ENCODE measurements at regions not wholly inside any gene's neighbourhood (a gene's known extent, or its start where the extent isn't known, plus 50 kb on each side); places are given as distances from the start of the nearest gene placed in this dataset.
"Not testable (repeated sequence)": the region's sequence is repeated elsewhere in the genome, so short reads cannot be mapped to it uniquely, and the experiment has no call there.

DNA sequence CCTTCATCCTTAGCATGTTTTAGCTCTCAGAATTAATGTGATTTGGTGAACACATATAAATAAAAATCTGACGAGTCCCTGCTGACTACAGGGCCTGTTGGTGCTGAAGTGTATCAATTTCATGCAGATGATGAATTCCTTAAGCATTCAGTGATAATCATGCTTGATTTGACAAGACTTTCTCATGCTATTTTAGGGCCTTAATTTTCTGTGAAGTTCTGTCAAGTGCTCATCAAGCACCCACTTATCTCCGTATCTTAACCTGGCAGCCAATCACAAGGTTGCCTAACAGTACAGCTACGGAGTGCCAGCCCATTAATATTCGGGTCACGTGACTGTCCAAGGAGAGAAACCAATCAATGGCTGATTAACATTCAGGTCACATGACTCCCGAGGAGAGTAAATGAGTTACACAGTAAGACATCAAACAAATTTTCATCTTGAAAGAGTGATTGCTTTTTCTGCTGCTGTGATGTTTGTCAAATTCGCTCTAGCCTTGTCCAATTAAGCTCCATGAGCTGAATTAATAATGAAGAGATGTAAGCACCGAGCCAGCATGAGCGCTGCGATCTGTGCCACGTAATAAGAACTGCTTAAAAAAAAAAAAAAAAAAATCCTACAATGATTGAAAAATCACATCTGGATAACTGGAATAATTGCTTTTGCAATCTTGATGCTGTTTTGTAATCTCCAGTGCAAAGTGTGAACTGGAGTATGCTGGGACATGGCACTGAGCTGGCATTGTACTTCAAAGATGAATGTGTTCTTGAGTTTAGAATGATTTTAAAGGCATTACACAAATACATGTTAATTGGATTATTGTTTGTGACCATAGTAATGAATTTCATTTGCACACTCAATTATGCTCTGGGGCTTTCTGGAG is 104.3 kb upstream of the SPATA31D4 start:
- Mint-ChIP-seq H3K27ac (no peak overlapping the region), H3K4me1 (no peaks in the 10 kb centered on the region), H3K9me3 (peaks cover 3% of the 10 kb centered on the region), H3K4me3 (no peak overlapping the region), H3K36me3 (no peaks in the 10 kb centered on the region)
- no peak for ATAC-seq
- no peak for DNase-seq (ENCODE audit: low spot score in 2 of 2)

GRCh38 chr9:81824802-81825730 is 103.2 kb upstream of the SPATA31D4 start:
- peaks cover 3% of the 10 kb centered on the region for H3K9me3 Mint-ChIP-seq
- no peak overlapping the region for H3K4me3 Mint-ChIP-seq
- ATAC-seq (no peak), DNase-seq (ENCODE audit: low spot score in 2 of 2) (no peak)
- no peaks in the 10 kb centered on the region for H3K36me3 Mint-ChIP-seq
- no peak overlapping the region for H3K27ac Mint-ChIP-seq
- no peaks in the 10 kb centered on the region for H3K4me1 Mint-ChIP-seq

DNA sequence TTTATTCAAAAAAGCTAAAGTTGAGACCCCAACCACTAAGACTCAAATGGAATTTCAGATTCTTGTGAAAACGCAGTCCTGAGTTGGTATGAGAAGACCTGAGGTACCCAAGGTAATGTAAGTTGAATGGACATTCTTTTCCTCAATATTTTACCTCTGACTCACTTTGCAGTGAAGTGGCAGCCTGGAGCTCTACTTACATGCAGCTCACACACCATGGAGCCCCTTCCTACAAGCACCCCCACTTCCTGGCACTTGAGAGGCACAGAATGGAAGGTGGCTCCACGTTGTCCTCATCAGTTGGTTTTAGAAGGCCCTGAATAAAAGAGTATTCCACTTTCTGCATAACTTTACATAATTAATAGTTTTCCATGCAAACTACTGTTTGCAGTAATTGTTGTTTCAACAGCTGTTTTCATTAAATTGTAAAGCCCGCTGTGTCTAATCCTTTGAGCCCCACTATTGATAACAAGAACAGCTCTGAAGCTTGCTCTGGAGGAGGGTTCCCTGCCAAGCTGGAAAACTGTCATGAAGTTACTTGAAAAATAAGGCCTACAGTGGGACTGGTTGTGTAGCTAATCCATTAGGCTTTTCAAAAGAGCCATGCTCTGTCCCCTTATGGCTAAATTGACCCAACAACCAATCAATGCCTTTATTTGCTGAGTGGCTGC is 102.2 kb upstream of the SPATA31D4 start:
- no peak for ATAC-seq
- Mint-ChIP-seq H3K4me3 (no peak overlapping the region), H3K4me1 (no peaks in the 10 kb centered on the region), H3K36me3 (no peaks in the 10 kb centered on the region), H3K9me3 (peaks cover 3% of the 10 kb centered on the region), H3K27ac (no peak overlapping the region)
- DNase-seq (ENCODE audit: low spot score in 2 of 2) = no peak

- Mint-ChIP-seq H3K4me3 (no peak overlapping the region), H3K9me3 (peaks cover 3% of the 10 kb centered on the region), H3K4me1 (no peaks in the 10 kb centered on the region), H3K36me3 (no peaks in the 10 kb centered on the region), H3K27ac (no peak overlapping the region)
- ATAC-seq (no peak), DNase-seq (ENCODE audit: low spot score in 2 of 2) (no peak)
Measured at GRCh38 chr9:81826517-81826906, 101.7 kb upstream of the SPATA31D4 start.

DNA sequence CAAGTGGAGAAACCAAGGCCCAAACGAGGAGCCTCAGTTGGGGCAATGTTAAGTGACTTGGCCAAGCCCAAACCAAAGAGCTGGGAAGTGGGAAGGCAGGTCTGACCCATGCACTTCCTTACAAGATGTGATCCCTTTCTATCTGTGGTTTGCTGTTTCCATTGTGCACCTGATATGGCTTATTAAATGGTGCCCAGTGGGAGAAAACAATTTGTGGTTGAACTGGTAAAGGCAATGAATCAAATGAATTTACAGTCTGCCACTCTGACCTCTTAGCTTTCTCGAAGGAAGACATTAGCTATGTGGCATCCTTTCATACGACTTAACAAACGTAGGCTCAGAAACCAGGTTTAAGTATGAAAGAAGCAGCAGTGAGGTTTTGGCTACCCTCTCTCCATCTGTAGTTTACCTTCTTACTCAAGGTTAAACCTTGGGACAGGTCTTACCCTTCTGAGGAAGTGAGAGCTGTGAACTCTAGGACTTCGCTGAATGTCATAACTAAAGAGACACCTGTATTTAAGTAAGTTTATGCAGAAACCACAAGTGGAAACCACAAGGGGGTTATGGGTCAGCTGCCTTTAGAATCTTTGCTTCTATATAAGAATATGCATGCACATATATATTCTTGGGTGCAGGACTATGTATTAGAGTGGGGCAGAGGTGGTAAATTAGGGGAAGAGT is 100.5 kb upstream of the SPATA31D4 start:
- Mint-ChIP-seq H3K4me3 (no peak overlapping the region), H3K4me1 (no peaks in the 10 kb centered on the region), H3K9me3 (peaks cover 3% of the 10 kb centered on the region), H3K27ac (no peak overlapping the region), H3K36me3 (no peaks in the 10 kb centered on the region)
- ATAC-seq (peak; percentile 21), DNase-seq (ENCODE audit: low spot score in 2 of 2) (no peak)

GRCh38 chr9:81829195-81829882 is 98.9 kb upstream of the SPATA31D4 start:
- no peak for ATAC-seq
- Mint-ChIP-seq H3K9me3 (peaks cover 3% of the 10 kb centered on the region), H3K4me1 (no peaks in the 10 kb centered on the region), H3K36me3 (no peaks in the 10 kb centered on the region), H3K4me3 (no peak overlapping the region), H3K27ac (no peak overlapping the region)
- no peak for DNase-seq (ENCODE audit: low spot score in 2 of 2)

DNA sequence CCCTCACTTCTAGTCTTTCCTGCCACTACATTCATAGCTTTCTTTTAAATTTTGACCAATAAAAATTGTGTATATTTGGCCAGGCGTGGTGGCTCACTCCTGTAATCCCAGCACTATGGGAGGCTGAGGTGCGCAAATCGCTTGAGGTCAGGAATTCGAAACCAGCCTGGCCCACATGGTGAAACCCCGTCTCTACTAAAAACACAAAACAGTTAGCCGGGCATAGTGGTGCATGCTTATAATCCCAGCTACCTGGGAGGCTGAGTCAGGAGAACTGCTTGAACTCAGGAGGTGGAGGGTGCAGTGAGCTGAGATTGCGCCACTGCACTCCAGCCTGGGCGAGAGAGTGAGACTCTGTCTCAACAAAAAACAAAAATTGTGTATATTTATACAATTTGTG is 97.8 kb upstream of the SPATA31D4 start:
- H3K4me3 Mint-ChIP-seq; ATAC-seq; H3K9me3 Mint-ChIP-seq; H3K36me3 Mint-ChIP-seq; DNase-seq (ENCODE audit: low spot score in 2 of 2); H3K27ac Mint-ChIP-seq; H3K4me1 Mint-ChIP-seq: not testable (repeated sequence)

GRCh38 chr9:81832571-81833285 is 95.5 kb upstream of the SPATA31D4 start:
- Mint-ChIP-seq H3K4me1 (no peaks in the 10 kb centered on the region), H3K36me3 (no peaks in the 10 kb centered on the region), H3K9me3 (peaks cover 3% of the 10 kb centered on the region), H3K27ac (no peak overlapping the region), H3K4me3 (no peak overlapping the region)
- ATAC-seq (no peak), DNase-seq (ENCODE audit: low spot score in 2 of 2) (no peak)

DNA sequence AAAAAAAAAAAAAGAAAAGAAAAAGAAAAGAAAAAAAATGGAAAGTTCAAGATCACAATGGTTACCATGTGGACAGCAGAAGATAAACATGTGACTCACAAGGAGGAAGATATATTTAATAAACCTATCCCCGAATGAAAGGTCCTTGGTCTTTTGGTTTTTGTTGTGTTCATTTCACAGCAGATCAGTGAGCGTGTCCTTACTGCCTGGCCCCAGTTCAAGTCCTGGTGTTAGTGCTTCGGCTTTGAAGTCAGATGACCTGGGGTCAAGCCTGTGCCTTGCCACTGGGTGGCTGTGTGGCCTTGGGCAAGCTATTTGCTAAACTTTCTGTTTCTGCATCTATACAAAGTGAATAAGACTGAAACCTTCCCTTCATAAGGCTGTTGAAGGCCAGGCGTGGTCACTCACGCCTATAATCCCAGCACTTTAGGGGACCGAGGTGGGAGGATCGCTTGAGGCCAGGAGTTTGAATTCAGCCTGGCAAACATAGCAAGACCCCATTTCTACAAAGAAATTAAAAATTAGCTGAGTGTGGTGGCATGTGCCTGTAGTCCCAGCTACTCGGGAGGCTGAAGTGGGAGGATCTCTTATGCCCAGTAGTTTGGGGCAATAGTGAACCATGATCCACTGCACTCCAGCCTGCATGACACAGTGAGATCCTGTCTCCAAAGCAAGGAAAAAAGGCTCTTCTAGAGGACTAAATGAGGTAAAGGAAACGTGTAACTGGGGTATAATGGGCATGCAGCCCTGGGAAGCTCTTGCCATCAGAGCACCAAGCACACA is 94.5 kb upstream of the SPATA31D4 start:
- H3K27ac Mint-ChIP-seq = no peak overlapping the region
- no peaks in the 10 kb centered on the region for H3K4me1 Mint-ChIP-seq
- no peak overlapping the region for H3K4me3 Mint-ChIP-seq
- H3K9me3 Mint-ChIP-seq = peaks cover 3% of the 10 kb centered on the region
- no peak for ATAC-seq
- DNase-seq (ENCODE audit: low spot score in 2 of 2) = no peak
- H3K36me3 Mint-ChIP-seq = no peaks in the 10 kb centered on the region

GRCh38 chr9:81841333-81841732 is 86.9 kb upstream of the SPATA31D4 start:
- H3K9me3 Mint-ChIP-seq = peaks cover 5% of the 10 kb centered on the region

DNA sequence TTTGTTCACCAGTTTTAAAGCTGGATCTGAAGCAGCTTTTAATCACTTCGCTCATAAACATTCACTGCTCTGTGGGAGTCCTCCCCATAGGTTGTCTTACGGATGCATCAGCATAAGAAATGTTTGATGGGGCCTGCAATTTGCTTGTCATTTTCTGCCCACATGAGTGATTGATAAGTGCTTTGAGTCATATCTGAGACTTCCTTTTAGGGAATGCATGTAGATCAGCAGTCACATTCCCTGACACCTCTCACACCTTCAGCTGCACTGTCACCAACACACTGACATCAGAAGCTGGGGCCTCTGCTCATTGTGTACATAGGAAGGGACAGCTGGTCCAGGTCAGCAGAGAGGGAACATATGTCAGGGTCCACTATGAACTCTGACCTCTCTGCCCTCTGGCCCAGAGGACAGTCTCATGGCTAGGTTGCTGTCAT is 84.1 kb upstream of the SPATA31D4 start:
- peaks cover 2% of the 10 kb centered on the region for H3K9me3 Mint-ChIP-seq
- ATAC-seq = no peak
- DNase-seq (ENCODE audit: low spot score in 2 of 2) = no peak
- no peak overlapping the region for H3K27ac Mint-ChIP-seq
- H3K36me3 Mint-ChIP-seq = no peaks in the 10 kb centered on the region
- H3K4me1 Mint-ChIP-seq = no peaks in the 10 kb centered on the region
- H3K4me3 Mint-ChIP-seq = no peak overlapping the region

More at GRCh38 chr9:81841333-81841732, 86.9 kb upstream of the SPATA31D4 start:
- Mint-ChIP-seq H3K4me1 (no peaks in the 10 kb centered on the region), H3K27ac (no peak overlapping the region), H3K36me3 (no peaks in the 10 kb centered on the region), H3K4me3 (no peak overlapping the region)
- ATAC-seq (no peak), DNase-seq (ENCODE audit: low spot score in 2 of 2) (no peak)

GRCh38 chr9:81847181-81847915 is 80.9 kb upstream of the SPATA31D4 start:
- Mint-ChIP-seq H3K4me1 (no peaks in the 10 kb centered on the region), H3K9me3 (no peaks in the 10 kb centered on the region), H3K4me3 (no peak overlapping the region), H3K36me3 (no peaks in the 10 kb centered on the region), H3K27ac (no peak overlapping the region)
- no peak for ATAC-seq
- DNase-seq (ENCODE audit: low spot score in 2 of 2) = no peak

DNA sequence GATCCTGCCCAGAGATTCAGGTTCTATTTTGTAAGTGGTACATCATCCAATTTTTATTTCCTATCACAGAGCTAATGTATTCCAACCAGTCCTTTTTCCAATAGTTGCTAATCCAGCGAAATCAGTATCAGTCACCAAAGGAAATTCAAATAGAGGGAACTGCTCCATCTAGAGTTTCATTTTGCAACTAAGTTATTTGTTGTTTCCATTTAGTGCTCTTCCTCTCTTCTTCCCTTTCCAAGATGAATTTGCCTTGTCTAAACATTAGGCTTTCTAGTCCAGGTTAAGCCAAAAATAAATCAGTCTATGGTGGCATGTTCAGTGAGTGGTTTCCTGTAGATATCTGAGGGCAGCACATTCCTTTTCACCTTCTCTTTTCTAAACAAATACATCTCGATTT is 79.8 kb upstream of the SPATA31D4 start:
- DNase-seq (ENCODE audit: low spot score in 2 of 2) (no peak), ATAC-seq (no peak)
- Mint-ChIP-seq H3K9me3 (no peaks in the 10 kb centered on the region), H3K36me3 (no peaks in the 10 kb centered on the region), H3K4me1 (no peaks in the 10 kb centered on the region), H3K27ac (no peak overlapping the region), H3K4me3 (no peak overlapping the region)

Data from stimulated activated effector memory CD8-positive, alpha-beta T cell treated with anti-CD3 and anti-CD28 coated beads, Interleukin-12 subunit alpha, Interleukin-12 subunit beta, amount 100 ng/mL, for 72 hours (primary cell).